SK-N-SH treated with all-trans-retinoic acid at 6 μM for 48 hours (cell line): ENCODE measurements at regions not wholly inside any gene's neighbourhood (a gene's known extent, or its start where the extent isn't known, plus 50 kb on each side); places are given as distances from the start of the nearest gene placed in this dataset.

Experiments
- ATAC-seq: fragments of 200-7000 bp; cut with Tn5 transposase; 3 replicates; pipeline ENCODE4 v1.9.1; 2020; ENCODE audit warnings: mild to moderate bottlenecking, moderate library complexity
- ARNTL ChIP-seq: fragments of 450-650 bp; formaldehyde crosslinking; IDR thresholded peaks from 2 replicates; pipeline ENCODE4 v1.5.0; 2020; ENCODE audit warnings: low read depth, mild to moderate bottlenecking, moderate library complexity, borderline replicate concordance
- BACH2 ChIP-seq: fragments of 250-450 bp; sonication (Bioruptor Pico); IDR thresholded peaks from 2 replicates; pipeline ENCODE4 v1.9.0; 2021; ENCODE audit warnings: mild to moderate bottlenecking, borderline replicate concordance
- CREB5 ChIP-seq: fragments of 250-450 bp; sonication (Bioruptor Pico); IDR thresholded peaks from 2 replicates; pipeline ENCODE4 v1.5.1; 2020; ENCODE audit warnings: low read depth, mild to moderate bottlenecking, moderate library complexity
- CSDC2 ChIP-seq: fragments of 250-450 bp; sonication (Bioruptor Pico); IDR thresholded peaks from 2 replicates; pipeline ENCODE4 v1.5.0; 2020; ENCODE audit warnings: mild to moderate bottlenecking, moderate library complexity
- ESRRG ChIP-seq: fragments of 250-450 bp; sonication (Bioruptor Pico); IDR thresholded peaks from 2 replicates; pipeline ENCODE4 v1.6.1; 2021; ENCODE audit warnings: mild to moderate bottlenecking
- GLIS3 ChIP-seq: fragments of 250-450 bp; sonication (Bioruptor Pico); IDR thresholded peaks from 2 replicates; pipeline ENCODE4 v1.5.0; 2020; ENCODE audit warnings: mild to moderate bottlenecking, moderate library complexity
- ISL1 ChIP-seq: fragments of 250-450 bp; sonication (Bioruptor Pico); IDR thresholded peaks from 2 replicates; pipeline ENCODE4 v2.1.2; 2022; ENCODE audit warnings: mild to moderate bottlenecking, moderate library complexity
- OSR1 ChIP-seq: fragments of 250-450 bp; sonication (Bioruptor Pico); IDR thresholded peaks from 2 replicates; pipeline ENCODE4 v1.8.0; 2022; ENCODE audit warnings: moderate library complexity, mild to moderate bottlenecking, inconsistent platforms
- PATZ1 ChIP-seq: fragments of 250-450 bp; sonication (Bioruptor Pico); IDR thresholded peaks from 2 replicates; pipeline ENCODE4 v1.8.0; 2020; ENCODE audit warnings: mild to moderate bottlenecking, moderate library complexity, borderline replicate concordance
- RARB ChIP-seq: fragments of 250-450 bp; sonication (Bioruptor Pico); IDR thresholded peaks from 2 replicates; pipeline ENCODE4 v1.8.0; 2021; ENCODE audit warnings: mild to moderate bottlenecking, moderate library complexity
- SNAI2 ChIP-seq: fragments of 250-450 bp; sonication (Bioruptor Pico); IDR thresholded peaks from 2 replicates; pipeline ENCODE4 v1.5.0; 2020; ENCODE audit warnings: mild to moderate bottlenecking, moderate library complexity
- TCF4 ChIP-seq: fragments of 250-450 bp; sonication (Bioruptor Pico); IDR thresholded peaks from 2 replicates; pipeline ENCODE4 v1.8.0; 2021; ENCODE audit warnings: mild to moderate bottlenecking, moderate library complexity, borderline replicate concordance
- TOX ChIP-seq: fragments of 250-450 bp; sonication (Bioruptor Pico); IDR thresholded peaks from 2 replicates; pipeline ENCODE4 v1.8.0; 2021; ENCODE audit warnings: mild to moderate bottlenecking, moderate library complexity, borderline replicate concordance
- TSHZ2 ChIP-seq: fragments of 250-450 bp; sonication (Bioruptor Pico); IDR thresholded peaks from 2 replicates; pipeline ENCODE4 v1.5.0; 2020; ENCODE audit warnings: mild to moderate bottlenecking, moderate library complexity
- ZC3H10 ChIP-seq: fragments of 250-450 bp; sonication (Bioruptor Pico); IDR thresholded peaks from 2 replicates; pipeline ENCODE4 v1.5.1; 2021; ENCODE audit warnings: mild to moderate bottlenecking, moderate library complexity
- ZFP30 ChIP-seq: fragments of 450-650 bp; formaldehyde crosslinking; IDR thresholded peaks from 2 replicates; pipeline ENCODE4 v1.5.0; 2022; ENCODE audit warnings: mild to moderate bottlenecking, moderate library complexity
- ZNF565 ChIP-seq: fragments of 450-650 bp; formaldehyde crosslinking; conservative IDR thresholded peaks from 2 replicates; pipeline ENCODE4 v1.5.0; 2020; ENCODE audit warnings: low read depth, mild to moderate bottlenecking, moderate library complexity
- ZNF70 ChIP-seq: fragments of 450-650 bp; formaldehyde crosslinking; IDR thresholded peaks from 2 replicates; pipeline ENCODE4 v1.5.0; 2020; ENCODE audit warnings: mild to moderate bottlenecking, moderate library complexity
- ZNF8 ChIP-seq: fragments of 450-650 bp; formaldehyde crosslinking; IDR thresholded peaks from 2 replicates; pipeline ENCODE4 v1.5.0; 2020; ENCODE audit warnings: mild to moderate bottlenecking, moderate library complexity
- TF ChIP-seq, protein P1 (sequence below): fragments of 250-450 bp; sonication (Bioruptor Pico); IDR thresholded peaks from 2 replicates; pipeline ENCODE4 v1.8.0; 2021; ENCODE audit warnings: low read depth, mild to moderate bottlenecking, moderate library complexity, borderline replicate concordance
- TF ChIP-seq, protein P2 (sequence below): fragments of 250-450 bp; sonication (Bioruptor Pico); IDR thresholded peaks from 2 replicates; pipeline ENCODE4 v1.5.1; 2021; ENCODE audit warnings: mild to moderate bottlenecking, moderate library complexity

DNA sequence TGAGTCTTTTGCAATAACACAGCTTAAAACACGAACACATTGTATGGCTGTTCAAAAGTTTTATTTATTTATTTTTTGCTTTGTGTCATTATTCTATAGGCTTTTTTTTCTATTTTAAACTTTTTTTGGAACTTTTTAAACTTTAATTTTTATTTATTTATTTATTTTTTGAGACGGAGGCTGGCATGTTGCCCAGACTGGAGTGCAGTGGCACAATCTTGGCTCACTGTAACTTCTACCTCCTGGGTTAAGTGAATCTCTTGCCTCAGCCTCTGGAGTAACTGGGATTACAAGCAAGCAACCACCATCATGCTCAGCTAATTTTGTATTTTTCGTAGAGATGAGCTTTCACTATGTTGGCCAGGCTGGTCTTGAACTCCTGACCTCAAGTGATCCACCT lies 88.3 kb upstream of the GADD45A start:
- no peak for ATAC-seq
- TF ChIP-seq ZC3H10 (CRISPR knock-in tag) = no peak
- no peak for TF ChIP-seq ZFP30 (CRISPR knock-in tag)
- TF ChIP-seq OSR1 = no peak
- no peak for TF ChIP-seq ZNF565

DNA sequence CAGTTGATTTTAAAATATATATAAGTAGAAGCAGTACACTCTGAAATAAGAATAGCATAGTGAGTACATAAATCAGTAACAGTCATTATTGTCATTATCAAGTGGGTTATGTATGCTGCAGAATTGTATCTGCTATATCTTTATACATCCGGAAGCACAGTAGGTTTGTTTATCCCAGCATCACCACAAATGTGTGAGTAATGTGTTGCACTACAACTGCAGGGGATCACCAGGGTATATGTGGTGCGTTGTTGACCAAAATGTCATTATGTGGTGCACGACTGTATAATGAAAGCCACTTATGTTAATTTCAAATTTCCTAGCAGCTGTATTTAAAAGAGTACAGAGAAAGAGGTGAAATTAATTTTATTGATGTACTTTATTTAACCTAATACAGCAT lies 87.7 kb upstream of the GADD45A start:
- no peak for TF ChIP-seq ZNF70 (CRISPR knock-in tag)
- TF ChIP-seq, protein P1, sequence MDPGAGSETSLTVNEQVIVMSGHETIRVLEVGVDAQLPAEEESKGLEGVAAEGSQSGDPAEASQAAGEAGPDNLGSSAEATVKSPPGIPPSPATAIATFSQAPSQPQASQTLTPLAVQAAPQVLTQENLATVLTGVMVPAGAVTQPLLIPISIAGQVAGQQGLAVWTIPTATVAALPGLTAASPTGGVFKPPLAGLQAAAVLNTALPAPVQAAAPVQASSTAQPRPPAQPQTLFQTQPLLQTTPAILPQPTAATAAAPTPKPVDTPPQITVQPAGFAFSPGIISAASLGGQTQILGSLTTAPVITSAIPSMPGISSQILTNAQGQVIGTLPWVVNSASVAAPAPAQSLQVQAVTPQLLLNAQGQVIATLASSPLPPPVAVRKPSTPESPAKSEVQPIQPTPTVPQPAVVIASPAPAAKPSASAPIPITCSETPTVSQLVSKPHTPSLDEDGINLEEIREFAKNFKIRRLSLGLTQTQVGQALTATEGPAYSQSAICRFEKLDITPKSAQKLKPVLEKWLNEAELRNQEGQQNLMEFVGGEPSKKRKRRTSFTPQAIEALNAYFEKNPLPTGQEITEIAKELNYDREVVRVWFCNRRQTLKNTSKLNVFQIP = no peak
- no peak for TF ChIP-seq TCF4 (CRISPR knock-in tag)
- TF ChIP-seq, protein P2, sequence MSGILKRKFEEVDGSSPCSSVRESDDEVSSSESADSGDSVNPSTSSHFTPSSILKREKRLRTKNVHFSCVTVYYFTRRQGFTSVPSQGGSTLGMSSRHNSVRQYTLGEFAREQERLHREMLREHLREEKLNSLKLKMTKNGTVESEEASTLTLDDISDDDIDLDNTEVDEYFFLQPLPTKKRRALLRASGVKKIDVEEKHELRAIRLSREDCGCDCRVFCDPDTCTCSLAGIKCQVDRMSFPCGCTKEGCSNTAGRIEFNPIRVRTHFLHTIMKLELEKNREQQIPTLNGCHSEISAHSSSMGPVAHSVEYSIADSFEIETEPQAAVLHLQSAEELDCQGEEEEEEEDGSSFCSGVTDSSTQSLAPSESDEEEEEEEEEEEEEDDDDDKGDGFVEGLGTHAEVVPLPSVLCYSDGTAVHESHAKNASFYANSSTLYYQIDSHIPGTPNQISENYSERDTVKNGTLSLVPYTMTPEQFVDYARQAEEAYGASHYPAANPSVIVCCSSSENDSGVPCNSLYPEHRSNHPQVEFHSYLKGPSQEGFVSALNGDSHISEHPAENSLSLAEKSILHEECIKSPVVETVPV (CRISPR knock-in tag) = no peak
- no peak for TF ChIP-seq ISL1 (CRISPR knock-in tag)
- TF ChIP-seq BACH2 (CRISPR knock-in tag) = no peak
- no peak for TF ChIP-seq ZNF8 (CRISPR knock-in tag)
- TF ChIP-seq TSHZ2 (CRISPR knock-in tag) = no peak
- no peak for TF ChIP-seq RARB (CRISPR knock-in tag)
- no peak for TF ChIP-seq TOX (CRISPR knock-in tag)
- TF ChIP-seq OSR1 = no peak
- no peak for TF ChIP-seq CREB5 (CRISPR knock-in tag)
- no peak for ATAC-seq

GRCh38 chr1:67599085-67599484 lies 85.9 kb upstream of the GADD45A start:
- ATAC-seq = peak; percentile 60
- TF ChIP-seq ZNF70 (CRISPR knock-in tag) (no peak), BACH2 (CRISPR knock-in tag) (no peak), SNAI2 (no peak), CREB5 (CRISPR knock-in tag) (no peak), ZNF8 (CRISPR knock-in tag) (no peak), TCF4 (CRISPR knock-in tag) (no peak)

DNA sequence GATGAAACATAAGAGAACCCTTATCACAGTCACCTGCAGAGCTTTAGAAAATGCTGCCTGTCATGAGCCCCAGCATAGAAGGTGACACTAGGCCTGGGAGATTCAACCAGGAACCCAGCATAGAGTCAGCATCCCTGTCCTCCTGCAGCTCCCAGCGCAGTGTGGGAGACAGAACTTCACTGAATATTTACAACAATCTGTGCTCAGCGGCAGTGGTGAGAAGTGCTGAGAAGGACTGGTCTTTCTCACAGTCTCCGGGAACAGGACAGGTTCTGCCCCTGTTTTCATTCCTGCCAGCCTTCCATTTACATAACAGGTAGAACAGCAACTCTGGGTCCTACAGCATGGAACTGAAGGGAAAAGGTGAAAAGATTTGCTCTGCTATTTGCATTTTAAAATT lies 83.5 kb upstream of the GADD45A start:
- ATAC-seq = no peak
- TF ChIP-seq ZC3H10 (CRISPR knock-in tag) (no peak), TOX (CRISPR knock-in tag) (no peak), CSDC2 (CRISPR knock-in tag) (no peak), ISL1 (CRISPR knock-in tag) (no peak), ESRRG (no peak), ZNF565 (no peak), TSHZ2 (CRISPR knock-in tag) (no peak), GLIS3 (CRISPR knock-in tag) (no peak), ARNTL (no peak), ZNF70 (CRISPR knock-in tag) (no peak), ZNF8 (CRISPR knock-in tag) (no peak), PATZ1 (no peak), SNAI2 (no peak), CREB5 (CRISPR knock-in tag) (no peak)
